ENCODE measurements at regions not wholly inside any gene's neighbourhood (a gene's known extent, or its start where the extent isn't known, plus 50 kb on each side); places are given as distances from the start of the nearest gene placed in this dataset.

GRCh38 chr3:5035113-5035512 lies 55.9 kb downstream of the BHLHE40 start:
- Histone ChIP-seq H3K27ac (ENCODE audit: low read length) (no peak overlapping the region), H3K36me3 (ENCODE audit: control insufficient read depth, insufficient read depth, low read length) (no peaks in the 10 kb centered on the region), H3K27me3 (ENCODE audit: control insufficient read depth, insufficient read depth, low read length) (no peaks in the 10 kb centered on the region), H3K9me3 (replicated peaks; ENCODE audit: control insufficient read depth, low read depth, low read length) (no peaks in the 10 kb centered on the region), H3K4me3 (ENCODE audit: low read length) (no peak overlapping the region), H3K4me1 (ENCODE audit: control insufficient read depth, insufficient read depth, low read length) (peaks cover 2% of the 10 kb centered on the region)
- no peak for DNase-seq
- WGBS (ENCODE audit: insufficient coverage) = 25% methylated on average over 1 of the region's 1 CpG

DNA sequence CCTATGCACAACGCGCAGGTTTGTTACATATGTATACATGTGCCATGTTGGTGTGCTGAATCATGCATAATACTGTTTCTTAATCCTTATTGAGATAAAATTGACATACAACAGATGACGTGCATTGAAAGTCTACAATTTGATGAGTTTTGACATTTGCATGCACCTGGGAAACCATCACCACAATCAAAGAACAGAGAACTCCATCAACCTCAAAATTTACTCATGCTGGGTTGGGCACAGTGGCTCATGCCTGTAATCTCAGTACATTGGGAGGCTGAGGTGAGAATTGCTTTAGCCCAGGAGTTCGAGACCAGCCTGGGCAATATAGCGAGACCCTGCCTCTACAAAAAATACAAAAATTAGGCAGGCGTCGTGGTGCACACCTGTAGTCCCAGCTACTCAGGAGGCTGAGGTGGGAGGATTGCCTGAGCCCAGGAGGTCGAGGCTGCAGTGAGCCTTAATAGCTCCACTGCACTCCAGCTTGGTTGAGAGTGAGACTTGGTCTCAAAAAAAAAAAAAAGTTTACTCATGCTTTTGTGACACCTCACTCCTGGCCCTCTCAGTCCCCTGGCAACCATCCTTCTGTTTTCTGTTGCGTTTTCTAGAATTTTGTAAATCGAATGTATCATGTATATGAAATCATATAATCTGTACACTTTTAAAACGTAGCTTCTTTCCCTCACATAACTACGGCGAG lies 56.6 kb downstream of the BHLHE40 start:
- H3K27ac ChIP-seq (ENCODE audit: low read length) = no peak overlapping the region
- no peak for DNase-seq
- H3K4me3 ChIP-seq (ENCODE audit: low read length) = no peak overlapping the region
- WGBS (ENCODE audit: insufficient coverage) = 68% methylated on average over 4 of the region's 13 CpGs
- H3K9me3 ChIP-seq (replicated peaks; ENCODE audit: control insufficient read depth, low read depth, low read length) = no peaks in the 10 kb centered on the region
- no peaks in the 10 kb centered on the region for H3K36me3 ChIP-seq (ENCODE audit: control insufficient read depth, insufficient read depth, low read length)
- no peaks in the 10 kb centered on the region for H3K27me3 ChIP-seq (ENCODE audit: control insufficient read depth, insufficient read depth, low read length)
- H3K4me1 ChIP-seq (ENCODE audit: control insufficient read depth, insufficient read depth, low read length) = peaks cover 2% of the 10 kb centered on the region

- Histone ChIP-seq H3K27me3 (ENCODE audit: control insufficient read depth, insufficient read depth, low read length) (no peaks in the 10 kb centered on the region), H3K36me3 (ENCODE audit: control insufficient read depth, insufficient read depth, low read length) (no peaks in the 10 kb centered on the region), H3K4me3 (ENCODE audit: low read length) (no peak overlapping the region), H3K9me3 (replicated peaks; ENCODE audit: control insufficient read depth, low read depth, low read length) (no peaks in the 10 kb centered on the region), H3K27ac (ENCODE audit: low read length) (no peak overlapping the region), H3K4me1 (ENCODE audit: control insufficient read depth, insufficient read depth, low read length) (peaks cover 2% of the 10 kb centered on the region)
- WGBS (ENCODE audit: insufficient coverage) = 50% methylated on average over 1 of the region's 2 CpGs
- no peak for DNase-seq
These were observed 57.1 kb downstream of the BHLHE40 start for GRCh38 chr3:5036392-5036766.

DNA sequence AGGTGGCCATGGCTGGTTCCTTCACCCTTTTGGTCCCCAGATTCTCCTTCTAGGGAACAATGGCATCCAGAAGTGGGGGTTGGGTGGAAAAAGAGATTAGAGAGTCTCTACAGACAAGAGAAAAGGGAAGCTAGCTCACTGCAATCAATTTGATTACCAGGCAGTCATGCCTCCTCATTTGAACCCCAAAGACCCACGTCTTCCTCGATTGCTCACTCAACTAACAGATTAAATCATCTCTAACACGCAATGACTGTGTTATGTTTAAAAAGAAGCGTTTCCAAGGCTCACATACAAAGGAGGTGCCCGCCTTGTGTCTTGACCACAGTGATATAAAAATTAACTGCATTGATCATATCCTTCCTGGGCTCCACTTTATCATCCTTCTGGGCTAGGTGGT lies 57.6 kb downstream of the BHLHE40 start:
- Histone ChIP-seq H3K36me3 (ENCODE audit: control insufficient read depth, insufficient read depth, low read length) (no peaks in the 10 kb centered on the region), H3K27ac (ENCODE audit: low read length) (no peak overlapping the region), H3K4me1 (ENCODE audit: control insufficient read depth, insufficient read depth, low read length) (peaks cover 2% of the 10 kb centered on the region), H3K4me3 (ENCODE audit: low read length) (no peak overlapping the region), H3K9me3 (replicated peaks; ENCODE audit: control insufficient read depth, low read depth, low read length) (no peaks in the 10 kb centered on the region), H3K27me3 (ENCODE audit: control insufficient read depth, insufficient read depth, low read length) (no peaks in the 10 kb centered on the region)
- no peak for DNase-seq
- WGBS (ENCODE audit: insufficient coverage) = no CpG with 5 or more reads among the region's 5 CpGs

DNA sequence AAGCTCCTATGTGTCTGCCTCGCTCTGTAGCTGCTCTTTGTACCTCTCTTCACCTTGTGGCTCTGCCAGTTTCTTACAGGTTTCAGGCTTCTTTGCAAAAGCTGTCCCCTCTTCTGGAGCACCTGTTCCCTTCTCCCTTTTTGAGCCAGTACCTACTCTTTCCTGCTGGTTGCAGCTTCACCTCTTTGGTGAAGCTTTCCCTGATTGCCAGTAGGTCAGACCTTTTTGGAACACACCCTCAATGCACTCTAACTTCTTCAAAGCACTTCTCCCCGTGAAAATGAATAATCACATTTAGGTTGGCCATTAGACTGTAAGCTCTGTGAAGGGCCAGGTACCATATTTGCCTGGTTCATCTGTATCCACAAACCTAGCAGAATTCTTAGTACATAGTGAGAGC lies 60.3 kb downstream of the BHLHE40 start:
- WGBS (ENCODE audit: insufficient coverage) = 87% methylated on average over 1 of the region's 2 CpGs
- no peaks in the 10 kb centered on the region for H3K36me3 ChIP-seq (ENCODE audit: control insufficient read depth, insufficient read depth, low read length)
- DNase-seq = no peak
- no peaks in the 10 kb centered on the region for H3K27me3 ChIP-seq (ENCODE audit: control insufficient read depth, insufficient read depth, low read length)
- H3K4me1 ChIP-seq (ENCODE audit: control insufficient read depth, insufficient read depth, low read length) = peaks cover 2% of the 10 kb centered on the region
- H3K9me3 ChIP-seq (replicated peaks; ENCODE audit: control insufficient read depth, low read depth, low read length) = no peaks in the 10 kb centered on the region
- H3K27ac ChIP-seq (ENCODE audit: low read length) = no peak overlapping the region
- no peak overlapping the region for H3K4me3 ChIP-seq (ENCODE audit: low read length)

DNA sequence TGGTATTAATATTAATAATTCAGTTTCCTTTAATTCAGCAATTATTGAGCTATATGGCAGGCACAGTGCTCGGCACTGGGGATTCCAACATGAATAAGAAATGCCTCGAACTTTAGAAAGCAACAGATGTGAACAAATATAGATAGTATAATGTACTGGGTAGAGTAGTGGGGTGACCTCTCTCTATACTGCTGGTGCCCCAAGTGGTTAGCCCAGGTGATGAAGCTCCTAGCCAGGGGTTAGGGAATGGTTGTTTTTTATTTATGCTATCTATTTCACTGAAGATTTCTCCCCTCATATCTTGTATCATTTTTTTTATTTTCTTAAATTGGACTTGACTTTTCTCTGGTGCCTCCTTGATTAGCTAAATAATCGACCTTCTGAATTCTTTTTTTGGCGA lies 62.1 kb downstream of the BHLHE40 start:
- 100% methylated on average over 1 of the region's 4 CpGs for WGBS (ENCODE audit: insufficient coverage)
- no peak overlapping the region for H3K4me3 ChIP-seq (ENCODE audit: low read length)
- no peaks in the 10 kb centered on the region for H3K9me3 ChIP-seq (replicated peaks; ENCODE audit: control insufficient read depth, low read depth, low read length)
- H3K27ac ChIP-seq (ENCODE audit: low read length) = no peak overlapping the region
- peaks cover 2% of the 10 kb centered on the region for H3K4me1 ChIP-seq (ENCODE audit: control insufficient read depth, insufficient read depth, low read length)
- no peak for DNase-seq
- H3K27me3 ChIP-seq (ENCODE audit: control insufficient read depth, insufficient read depth, low read length) = no peaks in the 10 kb centered on the region
- H3K36me3 ChIP-seq (ENCODE audit: control insufficient read depth, insufficient read depth, low read length) = no peaks in the 10 kb centered on the region

DNA sequence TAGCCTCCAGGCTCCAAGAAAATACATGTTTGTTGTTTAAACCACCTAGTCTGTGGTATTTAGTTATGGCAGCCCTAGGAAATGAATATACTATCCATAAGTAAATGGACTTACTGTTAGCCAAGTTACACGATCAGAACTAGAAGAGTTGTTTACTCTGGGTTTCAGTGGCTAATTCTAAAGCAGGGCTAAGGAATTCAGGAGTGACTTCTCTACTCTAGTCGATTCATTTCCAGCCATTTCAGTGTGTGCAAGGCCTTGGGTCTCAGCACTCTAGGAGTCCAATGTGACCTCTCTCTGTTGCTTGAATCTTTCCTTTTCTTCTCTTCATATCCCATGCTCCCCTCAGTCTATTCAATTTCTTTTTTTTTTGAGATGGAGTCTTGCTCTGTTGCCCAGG lies 66.7 kb downstream of the BHLHE40 start:
- WGBS (ENCODE audit: insufficient coverage) = 80% methylated on average over 1 of the region's 2 CpGs
- no peaks in the 10 kb centered on the region for H3K27me3 ChIP-seq (ENCODE audit: control insufficient read depth, insufficient read depth, low read length)

DNA sequence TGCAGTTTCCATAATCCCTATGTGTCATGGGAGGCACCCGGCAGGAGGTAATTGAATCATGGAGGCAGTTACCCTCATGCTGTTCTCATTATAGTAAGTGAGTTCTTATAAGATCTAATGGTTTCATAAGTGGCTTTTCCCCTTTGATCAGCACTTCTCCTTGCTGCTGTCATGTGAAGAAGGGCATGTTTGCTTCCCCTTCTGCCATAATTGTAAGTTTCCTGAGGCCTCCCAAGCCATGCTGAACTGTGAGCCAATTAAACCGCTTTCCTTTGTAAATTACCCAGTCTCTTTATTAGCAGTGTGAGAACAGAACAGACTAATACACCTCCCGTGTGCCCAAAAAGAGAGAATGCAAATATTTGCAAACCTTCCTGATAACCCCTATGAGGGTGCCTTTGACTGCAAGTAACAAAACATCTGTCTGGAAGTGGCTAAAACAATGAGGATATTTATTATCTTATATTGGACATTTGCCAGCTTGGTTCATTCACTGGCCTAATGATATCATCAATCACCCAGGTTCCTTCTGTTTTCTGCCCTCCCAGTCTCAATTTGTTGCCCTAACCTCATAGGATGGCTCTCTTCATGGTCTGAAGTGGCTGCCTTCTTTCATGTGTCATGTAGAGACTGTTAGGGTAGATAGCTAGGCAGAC lies 68.7 kb downstream of the BHLHE40 start:
- Histone ChIP-seq H3K9me3 (replicated peaks; ENCODE audit: control insufficient read depth, low read depth, low read length) (no peaks in the 10 kb centered on the region), H3K36me3 (ENCODE audit: control insufficient read depth, insufficient read depth, low read length) (no peaks in the 10 kb centered on the region), H3K27ac (ENCODE audit: low read length) (no peak overlapping the region), H3K4me1 (ENCODE audit: control insufficient read depth, insufficient read depth, low read length) (peaks cover 6% of the 10 kb centered on the region), H3K27me3 (ENCODE audit: control insufficient read depth, insufficient read depth, low read length) (no peaks in the 10 kb centered on the region), H3K4me3 (ENCODE audit: low read length) (no peak overlapping the region)
- WGBS (ENCODE audit: insufficient coverage) = no CpG with 5 or more reads among the region's 3 CpGs
- no peak for DNase-seq

More for the DNA sequence above, 66.7 kb downstream of the BHLHE40 start:
- no peak for DNase-seq
- Histone ChIP-seq H3K4me3 (ENCODE audit: low read length) (no peak overlapping the region), H3K9me3 (replicated peaks; ENCODE audit: control insufficient read depth, low read depth, low read length) (no peaks in the 10 kb centered on the region), H3K4me1 (ENCODE audit: control insufficient read depth, insufficient read depth, low read length) (peaks cover 1% of the 10 kb centered on the region), H3K36me3 (ENCODE audit: control insufficient read depth, insufficient read depth, low read length) (no peaks in the 10 kb centered on the region), H3K27ac (ENCODE audit: low read length) (no peak overlapping the region)

DNA sequence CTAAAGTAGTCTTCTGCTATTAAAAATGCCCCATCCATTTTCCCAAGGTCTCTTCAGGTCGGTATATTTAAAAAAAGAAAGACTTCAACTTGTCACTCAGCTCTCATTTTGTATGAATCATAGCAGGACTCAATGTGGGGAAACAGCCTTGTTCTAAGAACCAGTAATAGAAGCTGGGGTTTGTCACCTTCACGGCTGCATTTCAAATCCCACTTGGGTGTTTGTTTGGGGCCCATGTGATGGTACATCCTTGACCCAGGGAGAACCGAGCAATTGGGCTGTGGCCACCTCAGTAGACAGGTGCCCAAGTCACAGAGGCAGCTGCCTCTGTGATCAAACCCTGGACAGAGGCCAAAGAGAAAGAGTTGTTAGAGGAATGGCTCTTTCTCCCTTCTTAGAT lies 70.3 kb upstream of the ARL8B start:
- WGBS (ENCODE audit: insufficient coverage) = 20% methylated on average over 1 of the region's 3 CpGs
- peak; percentile 40 for DNase-seq
- Histone ChIP-seq H3K27me3 (ENCODE audit: control insufficient read depth, insufficient read depth, low read length) (no peaks in the 10 kb centered on the region), H3K4me1 (ENCODE audit: control insufficient read depth, insufficient read depth, low read length) (peaks cover 17% of the 10 kb centered on the region), H3K9me3 (replicated peaks; ENCODE audit: control insufficient read depth, low read depth, low read length) (no peaks in the 10 kb centered on the region), H3K27ac (ENCODE audit: low read length) (peak overlapping the region; percentile 40), H3K36me3 (ENCODE audit: control insufficient read depth, insufficient read depth, low read length) (no peaks in the 10 kb centered on the region), H3K4me3 (ENCODE audit: low read length) (no peak overlapping the region)

- Histone ChIP-seq H3K4me1 (ENCODE audit: control insufficient read depth, insufficient read depth, low read length) (peaks cover 17% of the 10 kb centered on the region), H3K9me3 (replicated peaks; ENCODE audit: control insufficient read depth, low read depth, low read length) (no peaks in the 10 kb centered on the region), H3K27ac (ENCODE audit: low read length) (no peak overlapping the region), H3K4me3 (ENCODE audit: low read length) (no peak overlapping the region), H3K36me3 (ENCODE audit: control insufficient read depth, insufficient read depth, low read length) (no peaks in the 10 kb centered on the region), H3K27me3 (ENCODE audit: control insufficient read depth, insufficient read depth, low read length) (no peaks in the 10 kb centered on the region)
- no peak for DNase-seq
- 83% methylated on average over 3 of the region's 3 CpGs for WGBS (ENCODE audit: insufficient coverage)
These were observed 69.8 kb upstream of the ARL8B start for GRCh38 chr3:5052247-5052646.
